ENCODE measurements at regions not wholly inside any gene's neighbourhood (a gene's known extent, or its start where the extent isn't known, plus 50 kb on each side); places are given as distances from the start of the nearest gene placed in this dataset.

- H3K9me3 Mint-ChIP-seq = peaks cover 3% of the 10 kb centered on the region
Observed at GRCh38 chr13:85262499-85262898, 536.7 kb downstream of the SLITRK6 start.

GRCh38 chr13:85261757-85262346 is 537.4 kb downstream of the SLITRK6 start:
- H3K4me2 ChIP-seq = no peak overlapping the region
- H3K36me3 Mint-ChIP-seq = no peaks in the 10 kb centered on the region
- H3K27ac Mint-ChIP-seq = no peak overlapping the region
- no peaks in the 10 kb centered on the region for H3K79me2 ChIP-seq (ENCODE audit: low read depth)
- H3K9ac ChIP-seq = no peak overlapping the region
- H3K4me1 ChIP-seq = no peaks in the 10 kb centered on the region
- no peak for TF ChIP-seq EZH2phosphoT487 (IDR thresholded peaks at IDR 0.05)
- no peak for TF ChIP-seq EZH2 (IDR thresholded peaks at IDR 0.05)
- peak; percentile 57 for TF ChIP-seq CTCF (IDR thresholded peaks at IDR 0.05)
- no peak overlapping the region for H2AFZ ChIP-seq (replicated peaks)
- no peak for DNase-seq (ENCODE audit: low spot score)
- H3K4me1 Mint-ChIP-seq = no peaks in the 10 kb centered on the region
- H3F3A ChIP-seq (ENCODE audit: low read depth) = no peaks in the 10 kb centered on the region
- H3K9me3 ChIP-seq (ENCODE audit: low read depth) = no peaks in the 10 kb centered on the region
- H4K20me1 ChIP-seq (ENCODE audit: low read depth) = no peaks in the 10 kb centered on the region
- no peak overlapping the region for H3K4me3 ChIP-seq
- no peaks in the 10 kb centered on the region for H3K27me3 ChIP-seq
- no peaks in the 10 kb centered on the region for H3K36me3 ChIP-seq
- H3K27ac ChIP-seq = no peak overlapping the region
- peaks cover 3% of the 10 kb centered on the region for H3K9me3 Mint-ChIP-seq
- H3K27me3 Mint-ChIP-seq (ENCODE audit: insufficient read depth, low read depth) = no peaks in the 10 kb centered on the region
- no peak overlapping the region for H3K4me3 Mint-ChIP-seq

More at GRCh38 chr13:85262499-85262898, 536.7 kb downstream of the SLITRK6 start:
- Mint-ChIP-seq H3K4me3 (no peak overlapping the region), H3K27me3 (ENCODE audit: insufficient read depth, low read depth) (no peaks in the 10 kb centered on the region), H3K27ac (no peak overlapping the region), H3K36me3 (no peaks in the 10 kb centered on the region), H3K4me1 (no peaks in the 10 kb centered on the region)
- H3K79me2 ChIP-seq (ENCODE audit: low read depth) = no peaks in the 10 kb centered on the region
- H3K4me2 ChIP-seq = no peak overlapping the region
- H3F3A ChIP-seq (ENCODE audit: low read depth) = no peaks in the 10 kb centered on the region
- no peak overlapping the region for H3K9ac ChIP-seq
- no peaks in the 10 kb centered on the region for H3K4me1 ChIP-seq
- H3K36me3 ChIP-seq = no peaks in the 10 kb centered on the region
- no peak for DNase-seq (ENCODE audit: low spot score)
- TF ChIP-seq EZH2 (IDR thresholded peaks at IDR 0.05) (no peak), CTCF (IDR thresholded peaks at IDR 0.05) (no peak), EZH2phosphoT487 (IDR thresholded peaks at IDR 0.05) (no peak)
- H4K20me1 ChIP-seq (ENCODE audit: low read depth) = no peaks in the 10 kb centered on the region
- no peak overlapping the region for H3K27ac ChIP-seq
- H3K27me3 ChIP-seq = no peaks in the 10 kb centered on the region
- no peaks in the 10 kb centered on the region for H3K9me3 ChIP-seq (ENCODE audit: low read depth)
- H2AFZ ChIP-seq (replicated peaks) = no peak overlapping the region
- H3K4me3 ChIP-seq = no peak overlapping the region

GRCh38 chr13:85260896-85261295 is 538.3 kb downstream of the SLITRK6 start:
- Mint-ChIP-seq H3K27me3 (ENCODE audit: insufficient read depth, low read depth) (no peaks in the 10 kb centered on the region), H3K4me3 (no peak overlapping the region), H3K27ac (no peak overlapping the region), H3K4me1 (no peaks in the 10 kb centered on the region), H3K36me3 (no peaks in the 10 kb centered on the region), H3K9me3 (no peaks in the 10 kb centered on the region)
- Histone ChIP-seq H3K9ac (no peak overlapping the region), H3K79me2 (ENCODE audit: low read depth) (no peaks in the 10 kb centered on the region), H3K4me3 (no peak overlapping the region), H3K4me2 (no peak overlapping the region), H3K9me3 (ENCODE audit: low read depth) (no peaks in the 10 kb centered on the region), H3K36me3 (no peaks in the 10 kb centered on the region), H2AFZ (replicated peaks) (no peak overlapping the region), H3K27me3 (no peaks in the 10 kb centered on the region), H3K27ac (no peak overlapping the region), H4K20me1 (ENCODE audit: low read depth) (no peaks in the 10 kb centered on the region), H3K4me1 (no peaks in the 10 kb centered on the region), H3F3A (ENCODE audit: low read depth) (no peaks in the 10 kb centered on the region)
- TF ChIP-seq EZH2 (IDR thresholded peaks at IDR 0.05) = no peak
- TF ChIP-seq CTCF (IDR thresholded peaks at IDR 0.05) = no peak
- TF ChIP-seq EZH2phosphoT487 (IDR thresholded peaks at IDR 0.05) = no peak
- no peak for DNase-seq (ENCODE audit: low spot score)
